ENCODE measurements at regions not wholly inside any gene's neighbourhood (a gene's known extent, or its start where the extent isn't known, plus 50 kb on each side); places are given as distances from the start of the nearest gene placed in this dataset.
"Not testable (repeated sequence)": the region's sequence is repeated elsewhere in the genome, so short reads cannot be mapped to it uniquely, and the experiment has no call there.

- Mint-ChIP-seq H3K4me3 (no peak overlapping the region), H3K4me1 (ENCODE audit: low read depth) (no peaks in the 10 kb centered on the region), H3K9me3 (no peaks in the 10 kb centered on the region), H3K27me3 (peaks cover 7% of the 10 kb centered on the region), H3K36me3 (ENCODE audit: low read depth) (no peaks in the 10 kb centered on the region), H3K27ac (no peak overlapping the region)
- ATAC-seq (ENCODE audit: poor library complexity), result no peak
- H3K36me3 ChIP-seq (ENCODE audit: insufficient read depth, low read length), result no peaks in the 10 kb centered on the region
- DNase-seq, result no peak
- intact Hi-C loops (cut with DNase I, micrococcal nuclease), result no loop called here
- peaks cover 0 to 20% of the 10 kb centered on the region in 2 experiments for H3K9me3 ChIP-seq (ENCODE audit: control insufficient read depth in 1 of 2, insufficient read depth in 1 of 2, low read length in 2 of 2)
- no peak overlapping the region for H3K4me3 ChIP-seq (ENCODE audit: low read length)
- TF ChIP-seq, protein P1, sequence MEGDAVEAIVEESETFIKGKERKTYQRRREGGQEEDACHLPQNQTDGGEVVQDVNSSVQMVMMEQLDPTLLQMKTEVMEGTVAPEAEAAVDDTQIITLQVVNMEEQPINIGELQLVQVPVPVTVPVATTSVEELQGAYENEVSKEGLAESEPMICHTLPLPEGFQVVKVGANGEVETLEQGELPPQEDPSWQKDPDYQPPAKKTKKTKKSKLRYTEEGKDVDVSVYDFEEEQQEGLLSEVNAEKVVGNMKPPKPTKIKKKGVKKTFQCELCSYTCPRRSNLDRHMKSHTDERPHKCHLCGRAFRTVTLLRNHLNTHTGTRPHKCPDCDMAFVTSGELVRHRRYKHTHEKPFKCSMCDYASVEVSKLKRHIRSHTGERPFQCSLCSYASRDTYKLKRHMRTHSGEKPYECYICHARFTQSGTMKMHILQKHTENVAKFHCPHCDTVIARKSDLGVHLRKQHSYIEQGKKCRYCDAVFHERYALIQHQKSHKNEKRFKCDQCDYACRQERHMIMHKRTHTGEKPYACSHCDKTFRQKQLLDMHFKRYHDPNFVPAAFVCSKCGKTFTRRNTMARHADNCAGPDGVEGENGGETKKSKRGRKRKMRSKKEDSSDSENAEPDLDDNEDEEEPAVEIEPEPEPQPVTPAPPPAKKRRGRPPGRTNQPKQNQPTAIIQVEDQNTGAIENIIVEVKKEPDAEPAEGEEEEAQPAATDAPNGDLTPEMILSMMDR (IDR thresholded peaks at IDR 0.05), result no peak
- no peak overlapping the region for H3K27ac ChIP-seq (ENCODE audit: low read depth in 1 of 2, low read length in 2 of 2)
- POLR2A ChIA-PET, result no interaction called here
- CTCF ChIA-PET, result no interaction called here
- no peaks in the 10 kb centered on the region for H3K4me1 ChIP-seq (ENCODE audit: insufficient read depth, low read length)
- H3K27me3 ChIP-seq (ENCODE audit: control insufficient read depth in 1 of 2, insufficient read depth in 2 of 2, low read length in 2 of 2), result no peaks in the 10 kb centered on the region
Measured at GRCh38 chr13:111666164-111666776, 345.8 kb downstream of the TEX29 start.

GRCh38 chr13:111667757-111668156, 347.3 kb downstream of the TEX29 start:
- ChIA-PET POLR2A (no interaction called here), CTCF (no interaction called here)
- Mint-ChIP-seq H3K4me3 (no peak overlapping the region), H3K27me3 (no peaks in the 10 kb centered on the region), H3K27ac (no peak overlapping the region), H3K4me1 (ENCODE audit: low read depth) (no peaks in the 10 kb centered on the region), H3K36me3 (ENCODE audit: low read depth) (no peaks in the 10 kb centered on the region), H3K9me3 (no peaks in the 10 kb centered on the region)
- ATAC-seq (ENCODE audit: poor library complexity) (no peak), DNase-seq (no peak)
- Histone ChIP-seq H3K9me3 (ENCODE audit: control insufficient read depth in 1 of 2, insufficient read depth in 1 of 2, low read length in 2 of 2) (peaks cover 0 to 16% of the 10 kb centered on the region in 2 experiments), H3K4me1 (ENCODE audit: insufficient read depth, low read length) (no peaks in the 10 kb centered on the region), H3K27me3 (ENCODE audit: control insufficient read depth in 1 of 2, insufficient read depth in 2 of 2, low read length in 2 of 2) (no peaks in the 10 kb centered on the region), H3K4me3 (ENCODE audit: low read length) (no peak overlapping the region), H3K27ac (ENCODE audit: low read depth in 1 of 2, low read length in 2 of 2) (no peak overlapping the region), H3K36me3 (ENCODE audit: insufficient read depth, low read length) (no peaks in the 10 kb centered on the region)
- TF ChIP-seq, protein P1 (IDR thresholded peaks at IDR 0.05), result no peak
- intact Hi-C loops (cut with DNase I, micrococcal nuclease), result no loop called here

DNA sequence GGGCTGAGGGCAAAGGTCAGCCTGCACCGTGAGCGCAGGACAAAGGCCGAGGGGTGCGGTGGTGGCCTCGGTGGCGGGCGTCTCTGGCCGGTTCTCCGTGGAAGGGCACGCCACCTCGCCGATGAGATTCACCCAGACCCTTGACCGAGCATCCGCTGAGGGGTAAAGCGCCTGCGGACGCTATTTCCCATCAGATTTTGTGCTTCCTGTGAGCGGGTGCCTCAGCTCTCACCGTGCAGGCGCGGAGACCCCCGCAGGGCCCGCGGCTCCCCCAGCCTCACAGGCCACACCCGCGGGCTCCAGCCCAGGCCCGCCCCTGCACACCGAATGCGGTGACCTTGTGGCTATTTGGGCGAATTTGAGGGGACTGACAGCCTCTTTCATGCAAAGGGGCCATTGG, 348.0 kb downstream of the TEX29 start:
- H3K9me3 Mint-ChIP-seq, result no peaks in the 10 kb centered on the region
- no peaks in the 10 kb centered on the region for H3K27me3 ChIP-seq (ENCODE audit: control insufficient read depth in 1 of 2, insufficient read depth in 2 of 2, low read length in 2 of 2)
- H3K4me1 ChIP-seq (ENCODE audit: insufficient read depth, low read length), result no peaks in the 10 kb centered on the region
- no peaks in the 10 kb centered on the region for H3K36me3 ChIP-seq (ENCODE audit: insufficient read depth, low read length)
- ChIA-PET POLR2A (no interaction called here), CTCF (no interaction called here)
- intact Hi-C loops (cut with DNase I, micrococcal nuclease), result no loop called here
- no peaks in the 10 kb centered on the region for H3K36me3 Mint-ChIP-seq (ENCODE audit: low read depth)
- no peak overlapping the region for H3K27ac Mint-ChIP-seq
- DNase-seq (no peak), ATAC-seq (ENCODE audit: poor library complexity) (no peak)
- no peaks in the 10 kb centered on the region for H3K4me1 Mint-ChIP-seq (ENCODE audit: low read depth)
- H3K27me3 Mint-ChIP-seq, result no peaks in the 10 kb centered on the region
- no peak overlapping the region for H3K27ac ChIP-seq (ENCODE audit: low read depth in 1 of 2, low read length in 2 of 2)
- no peak overlapping the region for H3K4me3 ChIP-seq (ENCODE audit: low read length)
- TF ChIP-seq, protein P1 (IDR thresholded peaks at IDR 0.05), result no peak
- no peak overlapping the region for H3K4me3 Mint-ChIP-seq
- H3K9me3 ChIP-seq (ENCODE audit: control insufficient read depth in 1 of 2, insufficient read depth in 1 of 2, low read length in 2 of 2), result peaks cover 0 to 16% of the 10 kb centered on the region in 2 experiments

GRCh38 chr13:111672198-111672597, 351.8 kb downstream of the TEX29 start:
- H3K9me3 Mint-ChIP-seq; H3K9me3 ChIP-seq (ENCODE audit: control insufficient read depth in 1 of 2, insufficient read depth in 1 of 2, low read length in 2 of 2); CTCF ChIA-PET; POLR2A ChIA-PET; H3K27ac Mint-ChIP-seq; H3K36me3 Mint-ChIP-seq (ENCODE audit: low read depth); DNase-seq; H3K4me3 Mint-ChIP-seq; H3K36me3 ChIP-seq (ENCODE audit: insufficient read depth, low read length); intact Hi-C loops (cut with DNase I, micrococcal nuclease); H3K4me1 ChIP-seq (ENCODE audit: insufficient read depth, low read length); H3K4me3 ChIP-seq (ENCODE audit: low read length); H3K27ac ChIP-seq (ENCODE audit: low read depth in 1 of 2, low read length in 2 of 2); H3K27me3 ChIP-seq (ENCODE audit: control insufficient read depth in 1 of 2, insufficient read depth in 2 of 2, low read length in 2 of 2); ATAC-seq (ENCODE audit: poor library complexity); H3K4me1 Mint-ChIP-seq (ENCODE audit: low read depth); H3K27me3 Mint-ChIP-seq: not testable (repeated sequence)

DNA sequence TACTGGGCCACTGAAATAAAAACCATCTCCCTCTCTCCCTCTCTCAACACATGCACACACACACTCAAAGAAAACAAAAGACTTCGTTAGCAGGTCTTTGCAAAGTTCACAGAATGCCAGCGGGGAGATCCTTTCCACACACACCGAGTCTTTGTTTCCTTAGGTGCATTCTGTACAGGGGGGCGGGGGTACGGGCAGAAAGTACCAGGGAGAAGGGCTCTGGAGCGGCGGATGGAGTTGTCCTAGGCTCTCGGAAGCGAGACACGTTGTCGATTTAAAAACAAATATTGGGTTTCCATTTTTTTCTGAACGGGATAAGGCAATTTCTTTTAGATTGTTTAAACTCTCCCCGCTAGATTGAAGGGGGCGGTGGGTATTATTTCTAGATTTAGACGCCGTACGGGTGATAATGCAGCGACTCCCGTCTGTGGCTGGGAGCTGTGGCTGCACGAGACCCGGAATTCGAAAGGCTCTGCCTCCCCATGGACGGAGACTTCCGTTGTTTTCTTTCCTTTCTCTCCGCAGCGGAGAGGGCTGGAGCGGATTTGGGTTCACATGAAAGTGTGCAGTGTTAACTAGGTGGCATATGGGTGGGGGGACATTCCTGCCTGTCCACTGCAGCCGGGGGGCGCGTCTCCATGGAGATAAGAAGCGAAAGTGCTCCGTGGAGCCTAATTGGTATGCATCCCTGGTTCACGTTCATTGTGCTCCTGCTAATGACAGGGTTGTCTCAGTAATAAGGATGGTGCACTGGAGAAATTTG, 357.9 kb downstream of the TEX29 start:
- not testable (repeated sequence) for H3K4me3 ChIP-seq (ENCODE audit: low read length); DNase-seq

More for the DNA sequence above, 357.9 kb downstream of the TEX29 start:
- H3K36me3 ChIP-seq (ENCODE audit: insufficient read depth, low read length); H3K4me1 ChIP-seq (ENCODE audit: insufficient read depth, low read length); ATAC-seq (ENCODE audit: poor library complexity); H3K36me3 Mint-ChIP-seq (ENCODE audit: low read depth); H3K27ac Mint-ChIP-seq; H3K27ac ChIP-seq (ENCODE audit: low read depth in 1 of 2, low read length in 2 of 2); POLR2A ChIA-PET; H3K27me3 ChIP-seq (ENCODE audit: control insufficient read depth in 1 of 2, insufficient read depth in 2 of 2, low read length in 2 of 2); intact Hi-C loops (cut with DNase I, micrococcal nuclease); H3K4me1 Mint-ChIP-seq (ENCODE audit: low read depth); H3K27me3 Mint-ChIP-seq; CTCF ChIA-PET; H3K9me3 Mint-ChIP-seq; H3K4me3 Mint-ChIP-seq; H3K9me3 ChIP-seq (ENCODE audit: control insufficient read depth in 1 of 2, insufficient read depth in 1 of 2, low read length in 2 of 2): not testable (repeated sequence)

Measured in CD4-positive, alpha-beta T cell (primary cell).